ENCODE measurements at regions not wholly inside any gene's neighbourhood (a gene's known extent, or its start where the extent isn't known, plus 50 kb on each side); places are given as distances from the start of the nearest gene placed in this dataset.
A peak's percentile ranks its signal among the peaks of the same experiment; 100 is the strongest.

- Histone ChIP-seq H3K9me3 (no peaks in the 10 kb centered on the region), H3K36me3 (no peaks in the 10 kb centered on the region), H3K4me3 (no peak overlapping the region), H3K4me1 (peaks cover 0 to 2% of the 10 kb centered on the region in 2 donors), H3K27me3 (no peaks in the 10 kb centered on the region), H3K27ac (no peak overlapping the region)
- TF ChIP-seq, protein P1, sequence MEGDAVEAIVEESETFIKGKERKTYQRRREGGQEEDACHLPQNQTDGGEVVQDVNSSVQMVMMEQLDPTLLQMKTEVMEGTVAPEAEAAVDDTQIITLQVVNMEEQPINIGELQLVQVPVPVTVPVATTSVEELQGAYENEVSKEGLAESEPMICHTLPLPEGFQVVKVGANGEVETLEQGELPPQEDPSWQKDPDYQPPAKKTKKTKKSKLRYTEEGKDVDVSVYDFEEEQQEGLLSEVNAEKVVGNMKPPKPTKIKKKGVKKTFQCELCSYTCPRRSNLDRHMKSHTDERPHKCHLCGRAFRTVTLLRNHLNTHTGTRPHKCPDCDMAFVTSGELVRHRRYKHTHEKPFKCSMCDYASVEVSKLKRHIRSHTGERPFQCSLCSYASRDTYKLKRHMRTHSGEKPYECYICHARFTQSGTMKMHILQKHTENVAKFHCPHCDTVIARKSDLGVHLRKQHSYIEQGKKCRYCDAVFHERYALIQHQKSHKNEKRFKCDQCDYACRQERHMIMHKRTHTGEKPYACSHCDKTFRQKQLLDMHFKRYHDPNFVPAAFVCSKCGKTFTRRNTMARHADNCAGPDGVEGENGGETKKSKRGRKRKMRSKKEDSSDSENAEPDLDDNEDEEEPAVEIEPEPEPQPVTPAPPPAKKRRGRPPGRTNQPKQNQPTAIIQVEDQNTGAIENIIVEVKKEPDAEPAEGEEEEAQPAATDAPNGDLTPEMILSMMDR (IDR thresholded peaks at IDR 0.05): no peak
- DNase-seq (ENCODE audit: low spot score): no peak
Observed at GRCh38 chr14:65339866-65340265, 72.7 kb upstream of the FUT8 start.

GRCh38 chr14:65344011-65344410 is 68.5 kb upstream of the FUT8 start:
- no peak for DNase-seq (ENCODE audit: low spot score)
- Histone ChIP-seq H3K9me3 (no peaks in the 10 kb centered on the region), H3K27ac (no peak overlapping the region), H3K27me3 (no peaks in the 10 kb centered on the region), H3K4me1 (no peaks in the 10 kb centered on the region), H3K4me3 (no peak overlapping the region), H3K36me3 (no peaks in the 10 kb centered on the region)
- TF ChIP-seq, protein P1 (IDR thresholded peaks at IDR 0.05): no peak

DNA sequence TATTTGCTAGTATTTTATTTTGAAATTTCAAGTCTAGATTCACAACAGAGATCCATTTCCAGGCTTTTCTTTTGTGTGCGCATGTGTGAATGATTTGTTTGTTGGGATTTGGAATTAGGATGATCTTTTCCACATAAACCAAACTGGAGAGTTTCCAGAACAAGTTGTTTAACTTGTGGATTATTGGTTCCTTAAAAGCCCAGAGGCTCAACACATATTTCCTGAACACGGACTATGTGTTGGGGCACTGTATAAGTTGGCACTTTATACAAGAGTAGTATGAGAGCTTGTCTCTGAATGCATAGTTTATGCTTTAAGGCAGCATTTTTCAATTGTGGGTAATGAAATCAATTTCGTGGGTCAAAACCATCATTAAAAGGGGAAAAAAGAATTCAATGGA is 67.3 kb upstream of the FUT8 start:
- Histone ChIP-seq H3K27ac (no peak overlapping the region), H3K27me3 (no peaks in the 10 kb centered on the region), H3K4me3 (no peak overlapping the region), H3K4me1 (no peaks in the 10 kb centered on the region), H3K9me3 (no peaks in the 10 kb centered on the region), H3K36me3 (no peaks in the 10 kb centered on the region)
- no peak for DNase-seq (ENCODE audit: low spot score)
- TF ChIP-seq, protein P1 (IDR thresholded peaks at IDR 0.05): no peak

DNA sequence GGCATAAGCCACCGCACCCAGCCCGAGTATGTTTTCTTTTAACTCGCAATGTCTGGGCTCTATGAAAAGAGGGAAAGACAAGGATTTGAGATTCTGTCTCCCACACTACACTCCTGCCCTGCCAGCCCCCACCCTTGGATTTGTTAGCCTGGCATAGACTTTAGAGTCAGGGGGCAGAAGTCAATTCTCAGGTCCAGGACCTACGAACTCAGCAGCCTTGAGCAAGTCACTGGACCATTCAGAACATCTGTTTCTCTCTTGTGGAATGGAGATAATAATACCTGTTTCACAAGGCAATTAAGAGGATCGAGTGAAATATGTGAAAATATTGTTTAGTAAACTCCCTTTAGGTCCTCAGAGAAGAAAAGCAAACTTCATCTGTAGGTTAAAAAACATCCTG is 66.1 kb upstream of the FUT8 start:
- no peaks in the 10 kb centered on the region for H3K36me3 ChIP-seq
- DNase-seq (ENCODE audit: low spot score): no peak

GRCh38 chr14:65346895-65347294 is 65.6 kb upstream of the FUT8 start:
- no peak overlapping the region for H3K27ac ChIP-seq

More for the DNA sequence above, 66.1 kb upstream of the FUT8 start:
- Histone ChIP-seq H3K4me3 (no peak overlapping the region), H3K4me1 (no peaks in the 10 kb centered on the region), H3K27ac (no peak overlapping the region), H3K27me3 (no peaks in the 10 kb centered on the region), H3K9me3 (no peaks in the 10 kb centered on the region)
- TF ChIP-seq, protein P1 (IDR thresholded peaks at IDR 0.05): no peak

DNA sequence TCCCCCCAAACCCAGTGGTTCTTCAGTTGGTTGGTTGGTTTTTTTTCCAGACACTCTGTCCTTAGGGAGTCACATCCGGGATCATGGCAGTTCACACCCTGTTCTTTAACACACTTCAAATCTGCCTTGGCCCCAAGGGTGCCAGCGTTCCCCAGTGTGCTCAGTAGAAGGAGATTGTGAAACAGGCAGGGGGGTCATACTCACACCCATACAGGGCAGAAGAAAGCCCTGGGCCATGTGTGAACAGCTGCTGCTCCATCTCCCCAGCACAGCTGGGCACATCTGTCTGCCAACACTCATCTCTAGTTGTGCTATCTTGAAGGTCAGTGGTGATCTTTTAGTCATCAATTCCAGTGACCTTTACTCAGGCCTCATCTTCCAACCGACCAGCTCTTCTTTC is 64.4 kb upstream of the FUT8 start:
- no peak overlapping the region for H3K4me3 ChIP-seq
- H3K4me1 ChIP-seq: no peaks in the 10 kb centered on the region
- DNase-seq (ENCODE audit: low spot score): no peak
- H3K9me3 ChIP-seq: no peaks in the 10 kb centered on the region
- TF ChIP-seq, protein P1 (IDR thresholded peaks at IDR 0.05): no peak
- no peaks in the 10 kb centered on the region for H3K36me3 ChIP-seq
- H3K27me3 ChIP-seq: no peaks in the 10 kb centered on the region
- no peak overlapping the region for H3K27ac ChIP-seq

More at GRCh38 chr14:65346895-65347294, 65.6 kb upstream of the FUT8 start:
- H3K36me3 ChIP-seq: no peaks in the 10 kb centered on the region
- TF ChIP-seq, protein P1 (IDR thresholded peaks at IDR 0.05): no peak
- peak; percentile 59 for DNase-seq (ENCODE audit: low spot score)
- no peaks in the 10 kb centered on the region for H3K9me3 ChIP-seq
- no peaks in the 10 kb centered on the region for H3K27me3 ChIP-seq
- no peaks in the 10 kb centered on the region for H3K4me1 ChIP-seq
- H3K4me3 ChIP-seq: no peak overlapping the region
